Stimulated activated CD8-positive, alpha-beta memory T cell treated with anti-CD3 and anti-CD28 coated beads, Interleukin-4, amount 100 ng/mL, for 1 hour (primary cell): ENCODE measurements at regions not wholly inside any gene's neighbourhood (a gene's known extent, or its start where the extent isn't known, plus 50 kb on each side); places are given as distances from the start of the nearest gene placed in this dataset.

ENCODE experiments used
- DNase-seq, 2 donors: peaks; one replicate each; pipeline ENCODE4 v3.0.0-alpha.2; 2020; ENCODE audit warnings: low read depth in 2 of 2, low spot score in 1 of 2

DNA sequence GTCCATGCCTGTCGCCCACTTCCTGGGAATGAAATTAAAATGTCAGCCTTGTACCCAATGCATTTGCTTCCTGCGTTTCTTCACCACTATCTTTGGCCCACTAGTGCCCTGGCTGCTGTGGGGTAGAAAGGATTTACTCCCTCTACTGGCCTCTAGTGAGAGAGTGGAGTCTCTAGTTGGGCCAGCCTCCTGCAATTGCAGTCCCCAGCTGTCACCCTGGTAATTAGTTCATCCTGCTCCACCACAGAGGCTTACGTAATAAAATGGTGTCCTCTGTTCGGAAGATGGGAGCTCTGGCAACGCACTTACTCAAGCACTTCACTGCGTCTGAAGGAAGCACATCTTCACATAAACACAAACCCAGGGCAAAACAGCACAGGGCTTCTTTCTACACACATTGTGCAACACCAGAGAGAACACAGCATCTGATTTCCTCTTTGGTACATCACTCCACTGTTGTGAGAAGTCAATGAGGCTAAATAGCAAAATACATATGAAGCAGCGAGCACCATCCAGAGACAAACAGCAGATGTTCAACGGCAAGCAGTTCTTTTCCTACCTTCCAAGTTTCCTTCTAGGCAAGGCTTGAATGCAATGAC is 274.6 kb downstream of the LRATD1 start:
- no peak for DNase-seq

DNA sequence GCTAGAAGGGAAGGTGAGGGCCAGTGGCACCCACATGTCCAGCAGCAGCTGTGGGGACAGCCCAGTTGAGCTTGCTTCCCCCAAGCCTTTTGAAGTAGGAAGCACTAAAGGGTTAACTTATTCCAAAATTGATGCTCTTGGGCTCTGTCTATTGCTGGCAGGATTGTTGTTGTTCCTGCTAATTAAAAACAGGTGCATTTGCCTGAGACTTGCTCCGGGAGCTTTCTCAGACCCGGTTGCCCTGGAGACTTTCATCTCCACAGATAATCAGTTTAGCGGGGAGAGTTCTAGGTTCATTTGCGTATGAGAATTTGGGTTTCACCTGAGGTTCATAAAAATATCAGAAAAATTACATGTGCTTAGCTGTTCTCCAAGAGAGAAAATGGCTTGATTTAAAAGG is 277.3 kb downstream of the LRATD1 start:
- no peak for DNase-seq

DNA sequence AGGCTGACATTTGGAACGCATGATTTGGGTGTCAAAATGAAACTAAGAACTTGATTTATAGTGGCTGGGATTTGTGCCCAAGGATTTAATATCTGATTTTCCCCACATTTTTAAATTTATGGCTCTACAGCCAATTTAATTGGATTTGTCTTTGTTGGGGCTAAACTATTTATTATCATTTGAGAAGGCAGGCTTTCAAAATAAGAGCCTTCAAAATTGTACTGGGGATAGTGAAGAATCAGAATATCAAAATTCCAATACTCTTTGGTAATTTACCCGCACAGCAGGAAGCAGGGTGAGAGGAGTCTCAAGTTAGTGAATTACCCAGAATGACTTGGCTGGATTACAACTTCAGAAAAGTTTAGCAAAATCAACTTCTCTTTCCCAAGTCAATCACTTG is 278.1 kb downstream of the LRATD1 start:
- no peak for DNase-seq

DNA sequence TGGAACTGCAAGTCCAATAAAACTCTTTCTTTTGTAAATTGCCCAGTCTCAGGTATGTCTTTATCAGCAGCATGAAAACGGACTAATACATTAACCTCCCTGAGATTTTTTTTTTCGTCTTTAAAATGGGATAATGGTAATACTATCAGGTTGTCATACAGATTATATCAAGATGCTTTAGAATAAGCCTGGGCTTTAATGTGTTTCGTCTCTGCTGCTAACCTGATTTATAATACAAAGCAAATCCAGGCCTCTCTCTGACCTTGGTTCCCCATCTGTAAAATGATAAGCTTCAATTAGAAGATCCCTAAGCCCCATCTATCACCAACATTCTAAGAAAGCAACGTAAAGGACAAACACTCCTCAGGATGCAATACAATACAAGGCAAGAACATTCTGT is 283.5 kb downstream of the LRATD1 start:
- DNase-seq: no peak

DNA sequence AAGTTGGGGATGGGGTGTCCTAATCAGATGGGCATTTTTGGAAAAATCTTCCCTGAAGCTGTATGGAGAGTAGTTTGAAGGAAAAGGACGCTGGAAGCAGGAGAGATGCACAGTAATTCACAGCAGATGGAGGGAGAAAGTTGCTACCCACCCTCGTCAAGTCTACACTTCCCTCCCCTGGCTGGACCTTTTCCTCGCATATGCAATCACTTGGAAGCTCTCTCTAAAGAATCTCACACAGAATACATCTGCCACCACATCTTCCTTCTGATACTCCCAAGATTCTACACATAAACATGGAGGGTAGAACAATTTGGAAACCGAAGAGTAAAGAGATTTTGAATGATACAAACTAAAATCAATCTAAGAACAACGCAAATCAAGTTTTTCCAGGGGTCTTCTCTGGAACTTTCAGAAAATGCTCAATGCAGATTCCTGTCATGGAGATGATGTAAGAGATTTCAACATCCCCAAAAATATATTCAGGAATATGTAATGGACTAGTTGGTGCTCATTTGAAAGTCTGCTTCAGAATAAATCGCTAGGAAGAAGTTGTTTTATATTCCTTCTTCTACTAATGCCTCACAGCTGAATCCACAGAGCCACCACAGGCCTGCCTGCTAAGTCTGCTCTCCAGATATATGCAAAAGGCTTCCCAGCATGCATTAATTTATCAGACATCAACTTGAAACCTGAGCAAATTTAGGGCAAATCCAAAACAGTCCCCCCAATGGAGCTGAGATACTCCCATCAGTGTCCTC is 291.5 kb downstream of the LRATD1 start:
- no peak for DNase-seq

DNA sequence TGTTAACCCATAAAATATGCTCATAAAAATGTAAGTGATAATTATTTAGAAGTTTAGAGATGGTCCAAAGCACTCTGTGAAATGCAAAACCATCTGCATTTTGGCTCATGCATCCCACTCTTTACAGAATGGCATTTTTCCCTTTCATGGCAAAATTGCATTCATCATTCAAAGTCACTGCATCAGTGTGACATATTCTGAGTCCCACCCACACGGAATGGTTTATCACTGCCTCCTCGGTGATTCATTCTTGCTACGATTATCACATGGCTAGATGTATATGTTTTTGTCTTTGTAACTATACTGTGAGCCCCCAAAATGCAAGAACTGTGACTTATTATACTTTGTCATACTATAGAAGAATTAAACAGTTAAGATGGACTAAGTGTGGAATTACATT is 293.0 kb downstream of the LRATD1 start:
- DNase-seq: no peak

DNA sequence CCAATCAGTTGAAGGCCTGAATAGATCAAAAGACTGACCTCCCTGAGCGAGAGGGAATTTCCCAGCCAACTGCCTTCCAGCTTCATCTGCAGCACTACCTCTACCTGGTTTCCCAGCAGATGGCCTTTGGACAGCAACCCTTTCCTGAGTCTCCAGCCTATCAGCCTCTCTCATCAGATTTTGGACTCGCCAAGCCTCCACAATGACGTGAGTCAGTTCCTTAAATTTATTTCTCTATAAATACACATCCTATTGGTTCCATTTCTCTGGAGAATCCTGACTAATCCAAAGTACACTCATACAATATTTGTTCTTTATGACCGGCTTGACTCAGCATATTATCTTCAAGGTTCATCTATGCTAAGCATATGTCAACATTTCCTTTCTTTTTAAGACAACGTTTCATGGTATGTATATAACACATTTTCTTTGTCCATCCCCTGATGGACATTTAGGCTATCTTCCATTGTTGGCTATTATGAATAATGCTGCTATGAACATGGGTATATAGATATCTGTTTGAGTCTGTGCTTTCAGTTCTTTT is 294.6 kb downstream of the LRATD1 start:
- no peak for DNase-seq

DNA sequence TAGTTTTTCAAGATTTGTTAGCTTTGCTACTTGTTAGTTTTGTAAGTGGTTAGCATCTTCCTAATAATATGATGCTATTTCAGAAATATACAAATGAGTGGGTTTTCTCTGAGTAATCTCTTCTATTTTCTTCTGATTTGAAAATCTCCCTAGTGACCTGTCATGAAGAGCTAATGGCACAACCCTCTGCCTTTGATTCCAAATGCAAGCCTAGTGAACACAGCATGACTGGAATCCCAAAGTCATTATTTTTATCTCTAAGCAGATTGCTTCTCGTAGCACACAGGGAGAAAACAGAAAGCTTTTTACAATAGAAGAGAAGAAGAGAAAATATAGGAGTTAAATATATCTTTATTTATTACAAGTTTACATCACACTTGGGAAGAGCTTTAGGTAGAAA is 295.5 kb downstream of the LRATD1 start:
- no peak for DNase-seq

DNA sequence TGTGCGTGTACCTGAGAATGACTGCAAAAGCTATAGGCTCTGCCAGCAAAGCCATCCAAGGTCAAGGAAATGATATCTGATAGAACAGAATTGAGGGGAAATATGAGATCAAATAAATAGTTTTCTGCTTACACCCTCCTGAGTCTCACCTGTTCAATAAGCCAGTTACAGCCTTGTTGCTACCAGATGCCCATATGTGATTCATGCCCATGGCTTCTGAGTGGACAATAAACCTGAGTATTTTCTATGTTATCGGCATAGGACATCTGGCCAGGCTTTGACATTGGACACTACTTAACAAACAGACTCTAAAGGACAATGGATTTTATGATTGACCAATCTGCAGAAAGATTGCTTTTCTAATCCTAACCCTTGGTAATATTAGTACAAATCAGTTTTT is 297.9 kb downstream of the LRATD1 start:
- no peak for DNase-seq

DNA sequence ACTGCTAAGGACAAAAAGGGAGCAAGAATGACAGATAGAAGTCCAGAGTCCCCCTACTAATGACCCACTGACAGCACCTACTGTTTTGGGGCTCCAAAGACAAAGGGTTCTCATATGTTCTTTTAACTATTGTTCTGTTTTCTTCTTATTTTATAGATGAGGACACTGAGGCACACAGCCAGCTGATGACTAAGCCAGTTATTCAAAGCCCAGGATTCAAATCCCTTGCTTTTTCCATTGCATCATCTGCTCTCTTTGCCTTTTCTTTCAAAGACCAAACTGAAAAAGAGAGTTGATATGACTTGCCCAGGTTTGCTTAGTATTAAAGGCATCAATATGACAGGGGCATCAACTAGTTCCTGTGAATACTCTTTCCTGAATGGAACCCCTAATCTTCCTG is 299.8 kb downstream of the LRATD1 start:
- DNase-seq: no peak

DNA sequence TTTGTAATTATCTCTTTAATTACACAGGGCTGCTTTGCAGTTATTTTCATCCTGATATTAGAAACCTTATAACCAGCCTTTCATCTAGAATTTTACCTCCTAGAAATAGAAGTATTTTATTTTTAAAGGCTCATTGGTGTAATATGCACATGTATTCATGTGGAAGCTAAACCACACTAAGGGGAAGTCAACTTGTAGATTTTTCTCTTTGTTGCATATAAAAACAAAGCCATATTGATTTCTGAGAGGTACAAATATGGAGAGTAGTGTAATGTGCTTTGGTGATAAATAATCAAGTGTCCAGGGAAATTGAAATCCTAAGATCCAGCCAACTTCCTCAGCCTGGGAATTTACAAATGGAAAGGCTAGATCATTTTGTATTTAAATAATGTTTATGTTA is 301.2 kb downstream of the LRATD1 start:
- no peak for DNase-seq

DNA sequence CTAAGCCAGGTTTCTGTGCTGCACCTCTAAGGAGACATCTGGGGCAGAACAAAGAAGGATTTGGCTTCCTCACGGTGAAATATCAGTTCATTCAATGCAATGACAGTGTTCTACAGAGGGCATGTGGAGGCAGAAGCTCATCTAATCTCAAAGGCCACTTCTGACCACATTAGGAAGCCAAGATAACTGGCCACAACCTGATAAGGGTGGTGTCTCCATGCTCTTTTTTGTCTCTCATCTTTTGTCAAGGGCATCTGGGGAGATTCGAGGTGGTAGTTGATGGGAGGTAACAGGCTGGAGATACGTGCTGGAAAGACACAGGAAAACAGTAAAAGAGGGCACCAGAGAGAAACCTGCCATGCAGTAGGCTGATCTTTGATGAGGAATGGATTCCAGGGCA is 303.9 kb downstream of the LRATD1 start:
- DNase-seq: no peak

DNA sequence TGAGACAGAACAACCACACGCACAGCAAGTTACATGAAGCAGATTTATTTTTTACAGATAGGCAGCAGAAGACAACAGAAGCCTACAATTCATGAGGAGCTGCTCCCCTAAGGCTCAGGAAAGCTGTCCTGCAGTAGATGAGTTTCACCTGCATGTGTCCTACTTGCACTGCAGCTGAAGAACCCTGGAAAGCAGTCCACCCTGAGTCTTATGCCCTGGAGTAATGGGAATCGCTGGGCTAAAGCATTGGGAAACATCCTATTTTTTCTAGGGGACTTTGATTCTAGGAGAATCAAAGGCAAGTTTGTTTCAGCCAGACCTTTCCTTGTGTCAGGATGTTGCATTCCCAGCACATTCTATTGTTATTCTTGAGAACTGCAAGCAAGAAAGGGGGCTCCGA is 304.8 kb downstream of the LRATD1 start:
- no peak for DNase-seq

DNA sequence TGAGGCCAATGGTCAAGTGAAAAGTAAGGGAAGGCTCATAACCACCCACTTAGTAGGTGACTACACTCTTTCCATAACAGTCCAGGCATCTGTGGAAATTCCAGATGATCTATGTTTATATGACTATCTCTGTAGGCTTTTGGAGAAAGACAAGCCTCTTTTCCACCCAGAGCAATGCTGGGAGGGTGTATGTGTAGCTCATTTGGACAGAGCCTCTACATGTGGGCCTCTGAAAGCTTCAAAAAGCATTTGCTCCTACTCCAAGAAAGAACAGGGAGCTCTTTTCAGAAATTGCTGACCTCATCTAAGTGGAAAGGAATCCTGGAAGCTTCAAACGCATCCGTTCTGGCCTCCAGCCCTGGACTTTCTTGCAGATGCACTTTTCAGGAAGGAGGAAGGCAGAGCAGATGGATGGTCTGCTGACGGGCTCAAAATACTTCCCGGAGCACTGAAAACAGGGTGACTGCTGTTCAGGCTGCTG is 308.7 kb downstream of the LRATD1 start:
- DNase-seq: no peak

DNA sequence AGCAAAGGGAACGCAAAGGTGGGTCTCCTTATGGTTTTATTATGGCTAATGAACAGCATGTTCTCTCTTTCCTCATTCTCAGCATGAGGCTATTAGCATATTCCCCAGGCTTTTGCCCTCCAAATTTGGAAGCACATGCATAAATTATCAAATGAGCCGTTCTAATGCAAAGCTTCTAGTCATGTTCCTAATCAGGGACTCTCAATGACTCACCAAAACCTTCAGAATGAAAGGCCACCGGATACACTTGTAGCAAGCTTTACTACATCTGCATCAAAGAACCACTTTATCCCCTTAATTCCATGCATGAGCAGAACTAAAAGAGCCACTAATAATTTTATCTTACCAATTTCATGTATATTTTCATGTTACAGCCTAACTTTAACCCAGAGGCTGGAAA is 310.5 kb downstream of the LRATD1 start:
- DNase-seq: no peak

DNA sequence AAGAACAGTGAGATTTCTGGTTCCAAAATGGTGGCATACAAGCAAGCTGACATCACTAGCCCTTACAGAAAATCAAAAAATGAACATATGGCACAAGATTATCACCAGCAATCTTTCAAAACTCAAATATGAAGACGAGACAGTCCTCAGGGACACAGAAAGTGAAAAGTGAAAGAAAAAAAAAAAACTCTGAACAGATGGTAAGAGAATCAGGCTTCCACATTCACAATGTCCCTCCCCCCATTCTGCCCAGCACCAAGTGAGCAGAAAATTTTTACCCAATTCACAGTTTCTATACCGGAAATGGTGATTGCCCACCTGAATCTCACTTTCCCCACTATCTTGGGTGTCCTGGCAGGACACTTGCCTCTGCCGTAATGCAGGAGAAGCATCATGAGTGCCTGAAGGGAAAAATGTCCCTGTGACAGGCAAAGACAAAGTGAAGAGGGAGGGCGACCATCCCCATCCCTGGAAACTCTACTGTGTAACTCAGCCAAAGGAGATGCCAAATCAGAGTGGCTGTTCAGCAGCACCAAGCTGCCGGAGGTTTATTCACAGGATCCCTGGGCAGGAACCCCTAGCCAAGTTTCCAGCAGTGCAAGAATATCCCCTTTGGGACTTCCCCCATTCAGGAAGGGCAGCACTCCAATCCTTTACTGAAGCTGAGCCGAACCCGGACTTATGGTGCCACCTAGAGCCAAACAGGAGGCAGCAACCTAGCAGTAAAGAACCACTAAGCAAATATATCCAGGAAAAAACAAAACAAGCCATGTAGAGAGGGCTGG is 312.2 kb downstream of the LRATD1 start:
- DNase-seq: no peak

DNA sequence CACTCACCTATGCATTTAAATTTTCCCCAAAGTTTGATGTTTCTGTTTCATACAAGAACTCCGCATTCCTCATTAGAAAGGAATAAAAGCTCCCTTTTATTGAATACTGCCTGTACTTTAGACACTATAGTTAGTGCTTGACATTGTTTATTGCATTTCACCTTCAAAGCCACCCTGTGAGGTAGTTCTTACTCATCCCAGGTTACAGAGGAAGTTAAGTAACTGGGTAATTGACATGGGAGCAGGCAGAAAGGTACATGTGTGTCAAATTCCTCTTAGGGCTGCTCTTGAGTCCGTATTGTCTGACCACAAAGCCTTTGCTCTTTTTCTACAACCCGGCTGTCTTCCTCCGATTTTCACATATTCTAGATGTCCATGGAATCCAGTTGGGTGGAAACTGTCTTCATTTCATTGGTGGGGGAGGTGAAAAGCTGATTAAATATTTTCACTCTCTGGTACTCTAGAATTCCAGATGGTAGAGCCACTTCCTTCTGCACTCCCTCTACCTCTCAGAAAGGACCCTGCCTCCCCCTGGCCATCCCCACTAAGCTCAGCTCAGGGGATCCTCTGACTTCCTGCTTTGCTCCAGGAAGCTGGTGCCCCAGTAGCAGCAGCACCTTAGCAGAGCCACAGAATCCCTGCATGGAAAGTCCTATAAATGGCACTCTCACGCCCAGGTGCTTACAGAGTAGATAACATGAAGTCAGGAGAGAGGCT is 319.2 kb downstream of the LRATD1 start:
- DNase-seq: no peak

DNA sequence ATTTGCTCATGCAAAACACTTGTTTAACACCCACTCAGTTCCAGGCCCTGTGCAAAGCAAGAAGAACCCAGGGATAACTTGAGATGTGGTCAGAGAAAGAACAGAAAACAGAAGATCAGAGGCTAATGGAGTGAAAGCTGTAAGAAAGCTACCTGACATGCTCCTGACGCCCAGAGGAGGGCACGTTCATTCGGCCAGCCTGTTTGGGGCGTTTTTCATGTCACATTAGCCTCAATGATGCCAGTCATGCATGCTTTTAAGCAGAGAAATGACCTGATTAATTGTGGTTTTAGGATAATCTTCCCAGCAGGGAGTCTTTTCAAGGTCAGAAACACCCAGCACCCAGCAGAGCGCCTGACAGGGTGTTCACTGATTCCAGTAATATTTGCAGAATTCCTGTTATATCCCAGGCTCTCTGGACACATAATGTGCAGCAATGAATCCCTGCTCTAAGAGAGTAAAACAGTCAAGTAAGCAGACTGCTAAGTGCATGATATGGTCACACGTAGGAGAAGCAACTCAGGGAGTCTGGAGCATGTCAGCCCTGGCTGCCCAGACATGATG is 320.0 kb downstream of the LRATD1 start:
- DNase-seq: no peak

DNA sequence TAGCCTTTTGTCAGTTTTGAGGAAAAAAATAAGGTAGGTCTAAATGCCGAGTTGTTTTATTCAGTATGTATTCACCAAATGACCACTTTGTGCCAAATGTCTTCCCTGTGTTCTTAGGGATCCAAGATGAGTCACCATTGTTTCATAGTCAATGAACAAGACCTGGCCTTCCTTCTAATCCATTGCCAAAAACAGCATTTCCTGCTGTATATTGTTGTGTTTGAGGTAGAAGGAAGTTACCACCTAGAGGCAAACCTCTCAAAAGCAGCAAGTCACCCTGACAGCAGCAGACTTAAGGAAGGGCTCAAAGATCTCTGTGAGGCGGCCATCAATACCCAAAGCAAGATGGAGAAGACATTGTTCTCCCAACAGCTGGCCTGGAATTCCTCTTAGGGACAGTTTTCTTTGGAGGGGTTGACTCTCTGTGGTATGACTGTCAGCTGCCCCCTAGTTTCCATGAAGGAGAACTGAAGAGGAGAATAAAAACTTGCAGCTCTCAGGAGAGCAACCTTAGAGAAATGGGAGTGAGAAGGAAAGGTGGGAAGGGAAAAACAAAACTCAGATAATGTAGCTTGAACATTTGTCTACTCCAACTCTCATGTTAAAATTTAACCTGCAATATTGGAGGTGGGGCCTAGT is 328.3 kb downstream of the LRATD1 start:
- no peak for DNase-seq

DNA sequence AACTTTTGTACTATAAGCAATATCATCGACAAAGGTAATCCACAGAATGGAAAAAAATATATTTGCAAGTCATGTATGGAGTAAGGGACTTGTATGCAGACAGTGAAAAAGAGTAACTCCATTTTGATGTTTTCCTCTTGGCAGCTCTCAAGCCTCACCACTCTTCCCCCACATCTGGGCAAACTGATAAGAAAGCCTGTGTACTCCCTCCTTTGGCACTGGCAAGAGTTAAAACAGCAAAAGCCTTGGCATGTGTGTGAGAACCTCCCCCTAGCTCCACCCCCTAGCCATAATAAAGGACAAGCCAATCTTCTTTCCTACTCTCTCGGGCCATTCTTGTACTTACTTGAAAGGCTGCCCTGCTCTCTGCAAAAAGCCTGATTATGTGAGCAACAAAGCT is 335.2 kb downstream of the LRATD1 start:
- no peak for DNase-seq

DNA sequence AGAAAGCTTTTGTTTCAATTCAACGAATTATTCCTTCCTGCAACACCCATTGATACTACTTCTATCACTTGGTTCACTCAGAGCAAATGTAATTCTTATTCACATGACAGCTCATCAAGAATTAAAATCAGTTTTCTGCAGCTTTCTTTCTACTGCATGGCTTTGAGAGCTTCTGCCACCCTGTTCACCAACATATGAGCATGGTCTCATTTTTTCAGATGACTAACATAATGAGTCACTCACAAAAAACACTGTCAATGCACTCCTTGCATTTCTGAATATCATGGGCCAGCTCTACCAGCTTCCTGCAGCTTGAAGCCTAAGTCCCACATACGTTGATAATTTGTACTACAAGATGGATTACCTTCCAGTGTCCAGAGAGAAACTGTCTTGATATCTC is 342.9 kb downstream of the LRATD1 start:
- no peak for DNase-seq
